Mucosa of gallbladder (tissue), 1 donor: ENCODE measurements at regions not wholly inside any gene's neighbourhood (a gene's known extent, or its start where the extent isn't known, plus 50 kb on each side); places are given as distances from the start of the nearest gene placed in this dataset.
"Not testable (repeated sequence)": the region's sequence is repeated elsewhere in the genome, so short reads cannot be mapped to it uniquely, and the experiment has no call there.

Experiments used
- DNase-seq: peaks from one replicate; pipeline ENCODE4 v3.0.0-alpha.2; 2020; ENCODE audit warnings: low spot score
- donor health status: DM: no; HTN: no; CAD: no.

DNA sequence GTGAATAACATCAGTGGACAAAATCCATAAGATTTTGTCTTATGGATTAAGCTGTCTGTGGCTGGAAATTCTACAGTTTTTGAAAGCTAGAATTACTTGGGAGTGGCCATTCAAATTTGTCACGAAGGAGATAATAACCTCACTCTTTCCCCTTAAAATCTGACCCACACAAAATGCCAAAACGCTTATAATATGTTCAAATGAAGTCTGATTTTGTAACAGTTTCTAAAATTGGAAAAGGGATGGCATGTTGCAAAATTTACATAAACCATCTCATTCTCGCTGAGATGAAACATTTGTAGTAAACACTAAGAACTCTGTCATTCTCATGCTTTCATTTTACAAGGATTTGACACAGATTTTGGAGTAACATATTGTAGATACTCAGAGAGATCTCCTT is 112.7 kb downstream of the GJA1 start:
- DNase-seq, result no peak

- no peak for DNase-seq
These were observed 114.3 kb downstream of the GJA1 start for GRCh38 chr6:121549736-121550135.

- DNase-seq, result no peak
These were observed 115.1 kb downstream of the GJA1 start for GRCh38 chr6:121550491-121551010.

DNA sequence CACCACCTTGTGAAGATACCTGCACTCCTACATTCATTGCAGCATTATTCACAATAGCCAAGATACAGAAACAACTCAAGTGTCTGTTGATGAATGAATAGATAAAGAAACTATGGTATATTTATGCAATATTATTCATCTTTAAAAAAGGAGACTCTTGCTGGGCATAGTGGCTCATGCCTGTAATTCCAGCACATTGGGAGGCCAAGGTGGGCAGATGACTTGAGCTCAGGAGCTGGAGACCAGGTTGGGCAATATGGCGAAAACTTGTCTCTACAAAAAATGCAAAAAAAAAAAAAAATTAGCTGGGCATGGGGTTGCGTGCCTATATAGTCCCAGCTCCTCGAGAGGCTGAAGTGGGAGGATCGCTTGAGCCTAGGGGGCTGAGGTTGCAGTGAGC is 119.8 kb downstream of the GJA1 start:
- DNase-seq, result no peak

GRCh38 chr6:121556149-121556548 is 120.7 kb downstream of the GJA1 start:
- not testable (repeated sequence) for DNase-seq

DNA sequence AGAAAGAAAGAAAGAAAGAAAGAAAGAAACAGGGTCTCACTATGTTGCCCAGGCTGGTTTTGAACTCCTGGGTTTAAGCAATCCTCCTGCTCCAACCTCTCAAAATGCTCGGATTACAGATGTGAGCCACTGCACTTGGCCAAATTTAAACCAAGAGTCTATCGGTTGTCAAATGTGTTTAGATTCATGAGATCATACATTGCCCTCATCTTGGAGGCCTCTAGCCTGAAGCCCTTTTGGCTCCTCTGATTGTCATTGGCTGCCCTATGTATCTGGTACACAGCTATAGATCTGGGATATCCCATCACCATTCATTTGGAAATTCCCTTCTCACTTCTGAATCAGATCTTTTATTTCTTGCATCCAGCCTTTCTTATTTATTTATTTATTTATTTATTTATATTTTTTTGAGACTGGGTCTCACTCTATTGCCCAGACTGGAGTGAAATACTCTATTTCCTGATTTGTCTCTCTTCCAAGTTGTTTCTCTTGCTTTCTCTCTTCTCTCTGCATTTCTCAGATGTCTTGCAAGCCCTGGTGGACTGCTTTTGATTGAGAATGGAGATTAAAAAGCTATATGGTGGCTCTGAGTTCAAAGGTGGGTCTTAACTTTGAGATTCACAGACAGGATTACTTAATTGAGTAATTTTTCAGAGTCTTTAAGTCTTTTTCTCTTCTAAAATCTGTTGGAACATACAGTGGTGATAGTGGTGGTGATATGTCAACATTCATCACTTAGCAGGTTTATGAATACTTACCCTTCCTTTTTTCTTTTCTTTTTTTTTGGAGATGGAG is 121.9 kb downstream of the GJA1 start:
- DNase-seq, result no peak

DNA sequence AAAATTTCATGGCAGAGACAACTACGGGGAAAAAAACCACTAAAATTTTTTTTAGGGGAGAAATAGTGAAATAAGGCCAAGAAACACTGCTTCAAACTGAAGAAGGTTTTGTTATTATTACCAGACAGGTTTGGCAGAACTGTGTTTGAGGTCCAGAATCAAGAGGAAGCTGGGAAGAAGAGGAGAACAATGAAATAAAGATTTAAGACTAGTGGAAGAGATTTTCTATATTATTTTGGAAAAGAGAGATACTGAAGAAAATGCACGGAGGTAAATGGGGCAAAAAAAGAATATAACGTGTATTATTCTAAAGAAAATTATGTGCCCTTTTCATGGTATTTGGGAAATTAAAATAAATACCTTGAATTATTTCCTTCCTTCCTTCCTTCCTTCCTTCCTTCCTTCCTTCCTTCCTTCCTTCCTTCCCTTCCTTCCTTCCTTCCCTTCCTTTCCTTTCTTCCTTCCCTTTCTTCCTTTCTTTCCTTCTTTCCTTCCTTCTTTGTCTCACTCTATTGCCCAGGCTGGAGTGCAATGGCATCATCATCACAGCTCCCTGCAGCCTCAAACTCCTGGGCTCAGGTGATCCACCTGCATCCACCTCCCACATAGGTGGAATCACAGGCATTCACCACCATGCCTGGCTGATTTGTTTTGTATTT is 124.3 kb downstream of the GJA1 start:
- no peak for DNase-seq

DNA sequence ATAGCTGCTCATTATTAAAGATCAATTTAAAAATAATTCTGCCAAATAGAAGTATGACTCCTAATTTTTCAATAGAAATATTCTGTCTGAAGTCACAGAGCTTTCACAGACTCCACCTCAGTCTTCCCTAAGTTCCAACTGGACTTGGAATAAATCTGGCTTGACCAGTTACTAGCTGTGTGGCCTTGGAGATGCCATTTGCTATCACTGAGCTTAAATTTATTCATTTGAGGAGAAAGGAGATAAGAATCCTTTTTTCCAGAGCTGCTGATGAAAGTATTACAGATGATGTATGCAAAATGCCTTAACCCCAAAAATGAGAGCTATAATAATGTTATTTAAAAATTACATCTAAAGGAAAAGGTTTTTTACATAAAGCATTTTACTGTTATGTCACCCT is 125.0 kb downstream of the GJA1 start:
- DNase-seq, result no peak

DNA sequence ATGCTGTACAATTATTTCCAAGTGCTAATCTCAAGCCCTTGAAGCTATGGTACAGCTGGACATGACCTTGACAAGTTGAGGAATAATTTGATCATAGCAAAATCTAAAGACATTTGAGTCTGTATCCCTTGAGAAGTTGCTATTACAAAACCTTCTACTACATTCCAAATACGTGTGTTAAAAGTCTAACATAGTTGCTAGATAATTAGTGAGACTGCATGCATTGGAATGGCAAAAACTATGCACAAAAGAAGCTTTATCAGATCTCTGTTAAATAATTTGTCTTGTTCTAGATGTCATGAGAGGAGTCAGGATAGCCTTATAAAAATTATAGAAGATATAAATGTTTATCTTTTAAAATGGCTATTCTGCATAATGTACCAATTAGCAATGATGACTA is 127.8 kb downstream of the GJA1 start:
- DNase-seq, result no peak

GRCh38 chr6:121564529-121564928 is 129.1 kb downstream of the GJA1 start:
- not testable (repeated sequence) for DNase-seq

DNA sequence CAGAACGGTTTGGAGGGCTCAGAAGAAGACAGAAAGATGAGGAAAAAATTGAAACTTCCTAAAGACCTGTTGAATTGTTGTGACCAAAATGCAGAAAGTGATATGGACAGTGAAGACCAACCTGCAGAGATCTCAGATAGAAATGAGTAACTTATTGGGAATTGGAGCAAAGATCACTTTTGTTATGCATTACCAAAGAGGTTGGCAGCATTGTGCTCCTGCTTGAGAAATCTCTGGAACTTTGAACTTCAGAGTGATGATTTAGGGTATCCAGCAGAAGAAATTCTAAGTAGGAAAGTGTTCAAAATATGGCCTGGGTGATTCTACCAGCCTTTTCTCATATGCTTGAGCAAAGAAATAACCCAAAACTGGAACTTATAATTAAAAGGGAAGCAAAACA is 136.0 kb downstream of the GJA1 start:
- DNase-seq, result no peak

DNA sequence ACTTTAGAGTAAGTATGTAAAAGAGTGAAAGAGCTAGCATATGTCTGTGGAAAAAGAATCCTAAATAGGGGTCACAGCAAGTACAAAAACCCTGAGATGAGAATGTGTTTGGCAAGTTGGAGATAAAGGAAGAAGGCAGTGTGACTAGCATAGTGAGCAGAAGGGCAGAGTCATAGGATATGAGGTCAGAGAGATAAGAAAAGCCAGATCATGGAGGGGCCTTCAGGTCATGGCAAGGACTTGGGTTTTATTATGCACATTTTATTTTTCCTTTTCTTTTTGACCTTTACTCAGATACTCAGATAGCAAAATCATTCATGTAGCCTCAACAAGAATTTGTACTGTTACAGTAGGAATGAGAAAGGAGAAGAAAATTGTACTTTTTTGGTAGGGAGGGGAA is 138.0 kb downstream of the GJA1 start:
- no peak for DNase-seq

DNA sequence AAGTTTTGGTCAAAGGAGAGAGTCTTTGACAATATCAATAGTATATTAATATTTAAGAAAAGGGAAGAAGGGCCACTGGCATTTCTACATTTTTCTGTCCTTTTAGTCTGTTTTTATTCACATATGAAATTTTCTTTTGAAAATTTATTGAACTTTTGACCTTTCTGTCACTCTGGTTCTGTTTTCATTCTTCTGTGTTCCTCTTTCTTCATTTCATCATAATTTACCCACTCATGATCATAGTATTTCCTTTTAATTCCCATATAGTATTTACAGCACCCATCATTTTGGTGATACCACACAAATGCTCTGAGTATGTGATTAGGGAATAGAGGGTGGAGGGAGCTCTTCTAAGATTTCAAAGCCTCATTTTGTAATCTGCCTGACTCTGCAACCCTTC is 142.8 kb downstream of the GJA1 start:
- DNase-seq, result no peak

DNA sequence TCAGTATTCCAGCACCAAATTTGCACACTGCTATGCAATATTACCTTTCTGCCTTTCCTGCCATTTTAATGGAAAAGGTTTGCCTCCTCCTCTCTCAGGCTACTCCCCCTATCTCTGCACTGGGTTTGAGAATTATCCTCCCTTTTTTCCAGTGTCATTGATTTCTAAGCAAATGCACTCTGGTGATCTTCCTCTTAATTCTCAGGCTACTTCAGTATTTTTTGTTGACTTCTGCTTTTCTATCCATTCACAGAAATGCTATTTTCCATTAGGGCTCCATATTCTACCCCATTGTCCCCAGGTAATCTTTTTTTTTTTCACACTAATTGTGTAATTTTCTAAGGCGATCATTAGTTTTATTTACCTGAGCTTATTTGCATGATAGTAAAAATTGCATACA is 144.0 kb downstream of the GJA1 start:
- no peak for DNase-seq

DNA sequence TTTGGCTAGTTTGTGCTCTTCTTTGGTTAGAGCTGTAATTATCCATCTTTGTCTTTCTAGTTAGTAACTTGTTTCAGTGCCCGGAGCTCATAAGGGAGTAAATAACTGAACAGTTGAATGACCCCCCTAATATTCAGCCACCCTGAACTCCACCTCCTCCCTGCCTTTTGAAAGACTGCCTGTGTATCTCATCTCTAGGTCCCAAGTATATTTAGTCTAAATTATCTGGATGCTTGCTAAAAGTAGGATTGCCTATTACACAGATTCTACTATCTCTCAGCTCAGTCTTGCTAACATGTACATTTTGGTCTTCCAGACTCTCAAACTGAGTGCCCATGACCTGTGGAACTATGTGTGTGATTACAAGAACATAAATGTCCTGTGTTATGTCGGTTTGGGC is 145.9 kb downstream of the GJA1 start:
- no peak for DNase-seq

DNA sequence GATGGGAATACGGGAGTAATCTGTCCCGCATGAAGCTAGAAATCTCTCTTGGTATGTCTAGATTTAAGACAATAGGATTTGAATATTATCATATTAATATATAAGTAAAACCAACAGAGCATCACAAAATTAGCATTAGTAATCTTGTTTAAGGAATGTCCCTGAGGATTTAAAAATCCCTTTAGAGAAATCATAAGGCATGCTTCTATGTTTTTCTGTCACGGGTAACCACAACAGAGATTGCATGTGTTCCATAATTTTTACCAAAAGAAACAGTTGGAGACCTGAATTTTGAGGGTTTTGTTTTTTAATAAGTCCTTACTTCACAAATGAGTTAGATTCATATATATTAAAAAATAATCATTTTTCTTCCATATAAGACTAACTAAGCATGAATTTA is 146.8 kb downstream of the GJA1 start:
- DNase-seq, result no peak

- no peak for DNase-seq
These were observed 149.3 kb downstream of the GJA1 start for GRCh38 chr6:121584586-121585369.

DNA sequence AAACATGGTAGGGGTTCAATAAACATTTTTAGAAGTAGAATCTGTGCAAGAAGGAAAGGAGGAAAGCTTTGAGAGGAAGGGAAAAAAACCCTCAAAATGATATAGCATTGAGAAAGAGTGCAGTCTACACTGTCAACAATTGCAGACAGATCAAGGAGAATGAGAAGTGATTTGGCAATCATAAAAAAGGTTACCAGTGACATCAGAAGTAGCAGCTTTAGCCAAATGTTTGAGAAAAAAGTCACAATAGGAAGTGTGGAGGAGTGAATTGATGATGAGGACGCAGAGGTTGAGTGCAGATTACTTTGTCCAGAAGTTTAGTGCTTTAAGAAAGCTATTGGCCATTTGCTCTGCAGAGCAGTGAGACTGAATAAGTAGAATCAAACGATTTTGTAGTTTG is 155.0 kb downstream of the GJA1 start:
- DNase-seq, result no peak

DNA sequence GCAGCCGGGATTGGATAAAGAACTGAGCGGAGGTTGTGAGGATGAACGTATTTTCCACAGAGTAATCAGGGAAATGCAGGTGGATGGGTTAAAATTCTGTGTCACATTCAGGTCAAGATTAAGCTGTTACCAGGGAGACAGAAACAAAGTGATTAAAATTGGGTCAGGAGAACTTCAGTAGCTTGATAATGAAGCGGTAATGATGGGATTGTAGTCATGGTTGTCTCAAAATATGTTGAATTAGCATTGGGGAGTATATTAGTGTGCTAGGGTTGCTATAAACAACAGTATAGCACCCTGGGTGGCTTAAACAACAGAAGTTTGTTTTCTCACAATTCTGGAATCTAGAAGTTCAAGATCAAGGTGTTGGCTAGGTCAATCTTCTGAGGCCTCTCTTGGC is 155.5 kb downstream of the GJA1 start:
- DNase-seq, result no peak

- DNase-seq, result no peak
These were observed 157.0 kb downstream of the GJA1 start for GRCh38 chr6:121592261-121592935.

GRCh38 chr6:121593011-121593641 is 157.7 kb downstream of the GJA1 start:
- DNase-seq, result no peak

GRCh38 chr6:121594053-121594452 is 158.6 kb downstream of the GJA1 start:
- DNase-seq, result no peak
